Stimulated activated CD8-positive, alpha-beta memory T cell treated with anti-CD3 and anti-CD28 coated beads, Interleukin-7, amount 100 ng/mL, for 4 hours (primary cell): ENCODE measurements at regions not wholly inside any gene's neighbourhood (a gene's known extent, or its start where the extent isn't known, plus 50 kb on each side); places are given as distances from the start of the nearest gene placed in this dataset.

Experiments
- DNase-seq, 2 donors: peaks; one replicate each; pipeline ENCODE4 v3.0.0-alpha.2; 2020; ENCODE audit warnings: low read depth in 2 of 2

GRCh38 chr17:15894913-15895658 lies 49.8 kb upstream of the ADORA2B start:
- DNase-seq: no peak
